B cell (primary cell): ENCODE measurements at regions not wholly inside any gene's neighbourhood (a gene's known extent, or its start where the extent isn't known, plus 50 kb on each side); places are given as distances from the start of the nearest gene placed in this dataset.
"Not testable (repeated sequence)": the region's sequence is repeated elsewhere in the genome, so short reads cannot be mapped to it uniquely, and the experiment has no call there.

Experiments used
- EZH2 ChIP-seq: IDR thresholded peaks from 2 replicates; pipeline ENCODE4 v1.6.1; 2012; ENCODE audit warnings: borderline replicate concordance, low read depth, mild to moderate bottlenecking, moderate library complexity, low read length; ENCODE audit not compliant: insufficient read depth, poor library complexity, severe bottlenecking
- TF ChIP-seq, protein P1 (sequence below): fragments of 200-600 bp; IDR thresholded peaks from one replicate; pipeline ENCODE4 v1.8.0; 2022; ENCODE audit warnings: antibody characterized with exemption, mild to moderate bottlenecking

DNA sequence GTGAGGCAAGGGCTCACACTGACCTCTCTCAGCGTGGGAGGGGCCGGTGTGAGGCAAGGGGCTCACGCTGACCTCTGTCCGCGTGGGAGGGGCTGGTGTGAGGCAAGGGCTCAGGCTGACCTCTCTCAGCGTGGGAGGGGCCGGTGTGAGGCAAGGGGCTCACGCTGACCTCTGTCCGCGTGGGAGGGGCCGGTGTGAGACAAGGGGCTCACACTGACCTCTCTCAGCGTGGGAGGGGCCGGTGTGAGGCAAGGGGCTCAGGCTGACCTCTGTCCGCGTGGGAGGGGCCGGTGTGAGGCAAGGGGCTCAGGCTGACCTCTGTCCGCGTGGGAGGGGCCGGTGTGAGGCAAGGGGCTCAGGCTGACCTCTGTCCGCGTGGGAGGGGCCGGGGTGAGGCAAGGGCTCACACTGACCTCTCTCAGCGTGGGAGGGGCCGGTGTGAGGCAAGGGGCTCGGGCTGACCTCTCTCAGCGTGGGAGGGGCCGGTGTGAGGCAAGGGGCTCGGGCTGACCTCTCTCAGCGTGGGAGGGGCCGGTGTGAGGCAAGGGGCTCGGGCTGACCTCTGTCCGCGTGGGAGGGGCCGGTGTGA is 315.0 kb downstream of the OR4F29 start:
- TF ChIP-seq, protein P1, sequence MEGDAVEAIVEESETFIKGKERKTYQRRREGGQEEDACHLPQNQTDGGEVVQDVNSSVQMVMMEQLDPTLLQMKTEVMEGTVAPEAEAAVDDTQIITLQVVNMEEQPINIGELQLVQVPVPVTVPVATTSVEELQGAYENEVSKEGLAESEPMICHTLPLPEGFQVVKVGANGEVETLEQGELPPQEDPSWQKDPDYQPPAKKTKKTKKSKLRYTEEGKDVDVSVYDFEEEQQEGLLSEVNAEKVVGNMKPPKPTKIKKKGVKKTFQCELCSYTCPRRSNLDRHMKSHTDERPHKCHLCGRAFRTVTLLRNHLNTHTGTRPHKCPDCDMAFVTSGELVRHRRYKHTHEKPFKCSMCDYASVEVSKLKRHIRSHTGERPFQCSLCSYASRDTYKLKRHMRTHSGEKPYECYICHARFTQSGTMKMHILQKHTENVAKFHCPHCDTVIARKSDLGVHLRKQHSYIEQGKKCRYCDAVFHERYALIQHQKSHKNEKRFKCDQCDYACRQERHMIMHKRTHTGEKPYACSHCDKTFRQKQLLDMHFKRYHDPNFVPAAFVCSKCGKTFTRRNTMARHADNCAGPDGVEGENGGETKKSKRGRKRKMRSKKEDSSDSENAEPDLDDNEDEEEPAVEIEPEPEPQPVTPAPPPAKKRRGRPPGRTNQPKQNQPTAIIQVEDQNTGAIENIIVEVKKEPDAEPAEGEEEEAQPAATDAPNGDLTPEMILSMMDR: not testable (repeated sequence)
- not testable (repeated sequence) for TF ChIP-seq EZH2
